ENCODE measurements at regions not wholly inside any gene's neighbourhood (a gene's known extent, or its start where the extent isn't known, plus 50 kb on each side); places are given as distances from the start of the nearest gene placed in this dataset.
"Not testable (repeated sequence)": the region's sequence is repeated elsewhere in the genome, so short reads cannot be mapped to it uniquely, and the experiment has no call there.

DNA sequence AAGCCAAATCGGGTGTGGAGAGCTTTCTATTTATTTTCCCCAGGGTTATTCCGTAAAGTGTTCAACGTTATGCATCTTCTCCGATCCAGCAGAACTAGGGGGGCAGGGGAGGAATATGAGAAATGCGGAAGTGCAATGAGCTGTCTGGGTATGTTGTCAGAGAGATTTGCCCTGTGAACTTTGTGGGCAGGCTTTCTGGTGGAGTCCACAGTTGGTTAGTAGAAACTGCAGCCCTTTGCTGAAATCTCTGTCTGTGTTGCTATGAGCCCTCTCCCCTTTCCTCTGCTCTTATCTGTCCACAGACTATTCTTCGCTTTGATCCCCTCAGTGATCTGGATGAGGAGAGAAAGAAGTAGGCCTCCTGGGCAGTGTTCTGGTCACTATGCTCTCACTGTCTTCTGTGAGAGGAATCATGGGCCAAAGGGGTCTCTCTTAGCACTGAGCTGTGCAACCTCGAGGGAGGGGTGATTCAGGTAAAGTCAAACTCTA is 158.9 kb upstream of the FUT9 start:
- intact Hi-C loops (cut with micrococcal nuclease), result no loop called here

DNA sequence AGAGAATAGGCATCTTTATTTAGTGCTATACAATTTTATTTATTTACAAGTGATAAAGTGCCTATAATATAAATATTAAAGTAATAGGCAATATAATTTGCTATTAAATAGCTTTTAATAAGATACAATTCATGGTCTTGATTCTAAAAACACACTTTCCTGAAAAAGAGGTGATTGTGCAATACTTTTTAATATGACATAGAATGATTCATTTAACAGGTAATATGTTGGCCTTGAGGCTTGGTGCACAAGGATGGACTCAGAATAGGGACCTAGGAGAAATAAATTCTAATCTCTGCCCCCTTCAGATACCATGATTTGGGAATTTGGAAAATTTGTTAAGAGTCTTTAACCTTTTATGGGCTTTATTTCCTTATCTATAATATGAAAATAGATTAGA is 149.9 kb upstream of the FUT9 start:
- intact Hi-C loops (cut with micrococcal nuclease), result loop anchor here (1.0 to 5.0 kb wide), 2 partner anchors 435 to 504 kb away; no protein-coding TSS in a partner anchor

DNA sequence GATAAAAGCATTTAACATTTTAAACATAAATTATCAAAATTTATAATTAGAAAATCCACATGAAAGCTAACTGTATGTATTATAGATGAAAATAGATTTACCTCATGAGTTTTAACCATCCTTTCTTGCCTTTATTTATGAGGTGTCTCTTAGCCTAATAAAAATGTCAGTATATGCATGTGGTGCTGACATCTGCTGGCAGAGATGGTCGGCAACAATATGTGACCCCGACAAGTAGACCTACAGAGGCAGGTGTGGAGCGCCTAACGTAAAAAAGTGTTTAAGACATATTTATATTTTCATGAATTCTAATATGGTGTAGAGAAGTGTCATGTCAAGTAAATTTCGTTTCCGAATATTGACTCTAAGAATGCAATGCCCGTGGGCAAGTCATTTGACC is 149.0 kb upstream of the FUT9 start:
- intact Hi-C loops (cut with micrococcal nuclease), result loop anchor here (1.0 to 5.0 kb wide), 2 partner anchors 435 to 504 kb away; no protein-coding TSS in a partner anchor

DNA sequence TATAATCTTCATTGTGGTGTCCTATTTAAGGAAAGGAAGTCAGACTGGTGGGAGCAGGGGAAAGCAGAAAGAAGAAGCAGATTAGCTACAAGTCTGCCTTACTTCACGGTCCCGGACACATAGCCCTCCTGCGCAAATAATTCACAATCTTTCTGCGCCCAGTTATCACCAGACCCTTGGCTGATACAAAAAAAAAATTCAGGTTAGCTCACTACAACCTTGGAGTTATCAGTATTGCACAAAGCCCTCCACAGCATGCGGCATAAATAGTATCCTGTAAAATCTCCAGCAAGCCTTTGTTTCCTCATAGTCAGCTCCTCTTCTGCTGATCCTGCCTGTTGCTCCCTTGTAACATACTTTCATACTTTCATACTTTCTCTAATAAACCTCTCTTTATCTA is 148.6 kb upstream of the FUT9 start:
- intact Hi-C loops (cut with micrococcal nuclease), result loop anchor here (5.0 kb wide), 1 partner anchor 505 kb away; no protein-coding TSS in a partner anchor

DNA sequence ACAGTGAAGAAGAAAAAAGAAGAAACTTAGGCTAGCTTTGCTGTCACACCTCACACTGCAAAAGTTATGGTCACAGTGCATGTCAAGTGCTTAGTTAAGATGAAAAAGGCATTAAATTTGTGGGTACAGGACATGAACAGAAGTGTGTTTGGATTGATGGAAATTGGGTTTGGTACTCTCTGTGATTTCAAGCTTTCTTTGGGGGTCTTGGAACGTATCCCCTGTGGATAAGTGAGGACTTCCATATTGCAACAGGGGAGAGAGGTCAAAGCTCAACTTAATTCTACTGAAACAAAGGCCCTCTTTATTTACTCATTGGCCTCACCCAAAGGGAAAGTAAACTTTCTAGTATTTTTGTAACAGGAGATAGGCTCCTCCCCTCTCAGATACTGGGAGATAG is 138.3 kb upstream of the FUT9 start:
- intact Hi-C loops (cut with micrococcal nuclease), result no loop called here

DNA sequence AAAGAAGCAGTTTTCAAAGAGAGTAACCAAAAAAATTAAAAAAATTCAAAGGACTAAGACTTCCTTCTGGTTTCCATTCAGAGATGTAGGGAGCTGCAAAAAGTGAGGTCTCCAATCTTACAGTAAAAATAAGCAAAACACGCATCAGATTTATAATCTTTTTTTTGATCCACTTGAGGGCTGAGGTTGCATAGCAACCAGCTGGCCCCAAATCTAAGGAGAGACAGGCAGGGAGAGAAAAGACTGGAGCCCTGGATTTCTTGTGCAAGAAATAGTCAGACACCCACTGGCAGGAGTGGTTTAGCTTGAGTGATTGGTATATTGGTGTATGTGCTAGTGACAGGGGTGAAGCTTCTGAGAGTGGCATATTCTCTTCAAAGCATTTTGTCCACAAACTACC is 135.9 kb upstream of the FUT9 start:
- intact Hi-C loops (cut with micrococcal nuclease), result no loop called here

DNA sequence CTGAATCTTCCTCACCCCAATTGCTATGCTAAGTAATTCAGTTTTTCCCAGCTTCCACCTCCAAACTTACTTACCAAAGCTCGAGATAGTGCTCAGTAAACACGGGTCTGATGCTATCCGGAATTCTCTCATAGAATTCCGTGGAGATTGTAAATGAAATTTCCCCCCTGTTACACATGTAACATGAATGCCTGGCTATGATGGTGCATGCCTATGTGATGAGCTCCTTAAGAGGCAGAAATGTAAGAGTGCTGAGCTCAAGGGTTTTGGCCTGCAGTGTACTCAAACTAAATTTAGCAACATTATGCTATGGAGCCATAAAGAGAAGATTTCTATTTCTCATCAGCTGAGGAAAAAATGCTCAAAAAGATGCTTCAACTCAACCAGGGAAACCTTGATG is 133.4 kb upstream of the FUT9 start:
- intact Hi-C loops (cut with micrococcal nuclease), result no loop called here

DNA sequence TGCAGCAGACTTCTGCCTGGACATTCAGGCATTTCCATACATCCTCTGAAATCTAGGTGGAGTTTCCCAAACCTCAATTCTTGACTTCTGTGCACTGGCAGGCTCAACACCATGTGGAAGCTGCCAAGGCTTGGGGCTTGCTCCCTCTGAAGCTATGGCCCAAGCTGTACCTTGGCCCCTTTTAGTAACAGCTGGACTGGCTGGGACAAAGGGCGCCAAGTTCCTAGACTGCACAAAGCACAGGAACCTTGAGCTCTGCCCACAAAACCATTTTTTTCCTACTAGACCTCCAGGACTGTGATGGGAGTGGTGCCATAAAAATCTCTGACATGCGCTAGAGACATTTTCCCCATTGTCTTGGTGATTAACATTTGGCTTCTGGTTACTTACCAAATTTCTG is 127.1 kb upstream of the FUT9 start:
- intact Hi-C loops (cut with micrococcal nuclease), result not testable (repeated sequence)

DNA sequence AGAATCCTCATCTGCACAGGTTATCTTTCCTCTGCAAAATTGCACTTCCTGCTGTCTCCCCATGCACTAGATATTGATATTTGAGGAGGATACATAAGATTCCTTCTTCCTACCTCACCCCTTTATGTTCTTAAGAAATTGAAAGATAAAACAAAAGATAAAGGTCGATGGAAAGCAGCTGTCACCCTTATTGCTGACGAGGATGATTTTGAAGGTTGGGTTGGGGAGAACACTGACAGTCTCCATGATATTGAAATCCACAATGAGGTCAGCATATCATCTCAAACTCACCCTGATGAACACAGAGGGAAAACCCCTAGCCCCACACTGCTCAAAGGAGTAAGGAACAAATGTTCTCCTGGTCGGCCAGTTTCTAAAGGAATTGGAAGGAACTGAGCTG is 110.6 kb upstream of the FUT9 start:
- intact Hi-C loops (cut with micrococcal nuclease), result no loop called here

DNA sequence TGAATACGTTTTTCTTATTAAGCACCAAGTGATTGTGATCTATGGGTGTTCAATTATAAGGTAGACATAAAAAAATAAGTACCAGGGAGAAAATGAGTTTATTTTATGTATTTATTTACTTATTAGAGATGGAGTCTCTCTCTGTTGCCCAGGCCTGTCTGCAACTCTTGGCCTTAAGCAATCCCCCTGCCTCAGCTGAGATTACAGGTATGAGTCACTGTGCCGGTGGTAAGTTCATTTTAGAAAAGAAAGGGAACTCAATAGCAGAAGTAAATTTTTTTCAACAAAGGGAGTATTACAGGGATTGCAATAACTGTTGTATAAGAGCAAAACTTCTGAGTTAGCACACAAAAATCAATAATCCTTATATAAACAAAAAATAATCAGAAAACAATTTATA is 98.7 kb upstream of the FUT9 start:
- intact Hi-C loops (cut with micrococcal nuclease), result no loop called here

DNA sequence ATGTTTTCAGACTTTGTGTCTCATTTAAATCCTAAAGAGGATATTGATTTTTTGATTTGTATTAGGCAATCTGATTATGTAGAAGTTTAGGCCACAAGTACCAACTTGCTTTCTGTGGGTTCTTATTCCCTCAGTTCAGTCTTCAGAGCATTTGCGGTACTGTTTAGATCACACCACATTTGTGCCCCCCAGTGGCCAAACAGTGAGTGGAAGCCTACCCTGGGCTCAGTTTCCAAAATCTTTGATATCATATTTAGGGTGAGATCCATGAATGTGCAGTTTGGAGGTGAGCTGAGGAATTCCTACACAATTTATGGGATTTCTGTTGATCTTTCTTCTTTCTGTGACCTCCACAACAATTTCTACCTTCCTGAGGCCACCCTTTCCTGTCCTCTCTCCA is 92.3 kb upstream of the FUT9 start:
- intact Hi-C loops (cut with micrococcal nuclease), result loop anchor here (2.0 kb wide), 1 partner anchor 493 kb away; no protein-coding TSS in a partner anchor

DNA sequence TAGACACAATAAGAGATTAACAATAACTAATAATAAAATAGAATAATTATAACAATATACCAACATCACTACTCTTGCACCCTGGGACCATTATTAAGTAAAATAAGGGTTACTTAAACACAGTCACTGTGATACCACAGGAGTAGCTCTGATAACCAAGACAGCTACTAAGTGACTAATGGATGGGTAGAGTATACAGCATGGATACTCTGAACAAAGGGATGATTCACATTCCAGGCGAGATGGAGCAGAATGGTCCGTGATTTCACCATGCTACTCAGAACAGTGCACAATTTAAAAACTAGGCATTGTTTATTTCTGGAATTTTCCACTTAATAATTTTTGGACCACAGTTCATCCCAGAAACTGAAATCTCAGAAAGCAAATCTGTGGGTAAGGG is 80.0 kb upstream of the FUT9 start:
- intact Hi-C loops (cut with micrococcal nuclease), result no loop called here

DNA sequence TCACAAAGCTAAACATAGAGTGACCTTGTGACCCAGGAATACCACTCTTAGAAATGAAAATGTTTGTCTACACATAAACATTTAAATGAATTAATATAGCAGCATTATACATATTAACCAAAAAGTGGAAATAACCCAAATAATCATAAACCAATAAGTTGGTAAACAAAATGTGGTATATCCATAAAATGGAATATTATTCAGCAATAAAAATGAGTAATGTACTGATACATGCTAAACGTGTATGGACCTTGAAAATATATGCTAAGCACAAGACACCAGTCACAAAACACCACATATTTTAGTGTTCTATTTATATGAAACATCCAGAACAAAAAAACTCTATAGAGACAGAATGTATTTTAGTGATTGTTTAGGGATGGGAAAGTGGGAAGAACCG is 68.9 kb upstream of the FUT9 start:
- intact Hi-C loops (cut with micrococcal nuclease), result no loop called here

DNA sequence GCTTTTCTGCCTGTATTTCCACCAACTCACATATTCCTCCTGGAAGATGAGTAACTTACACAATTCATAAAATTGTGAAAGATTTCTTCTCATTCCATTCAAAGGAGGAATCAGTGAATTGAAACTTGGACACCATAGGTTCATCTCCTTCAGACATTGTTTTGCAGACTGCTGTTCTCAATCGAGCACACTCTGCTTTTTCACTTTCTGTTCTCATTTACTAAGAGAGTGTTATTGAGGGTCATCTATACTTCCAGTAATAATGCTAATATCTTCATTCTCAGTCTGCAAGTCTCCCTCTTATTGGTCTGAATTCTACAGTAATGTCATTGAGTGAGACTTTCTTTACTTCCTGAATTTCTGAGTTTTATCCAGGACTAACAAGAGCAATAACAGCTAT is 67.5 kb upstream of the FUT9 start:
- intact Hi-C loops (cut with micrococcal nuclease), result no loop called here

DNA sequence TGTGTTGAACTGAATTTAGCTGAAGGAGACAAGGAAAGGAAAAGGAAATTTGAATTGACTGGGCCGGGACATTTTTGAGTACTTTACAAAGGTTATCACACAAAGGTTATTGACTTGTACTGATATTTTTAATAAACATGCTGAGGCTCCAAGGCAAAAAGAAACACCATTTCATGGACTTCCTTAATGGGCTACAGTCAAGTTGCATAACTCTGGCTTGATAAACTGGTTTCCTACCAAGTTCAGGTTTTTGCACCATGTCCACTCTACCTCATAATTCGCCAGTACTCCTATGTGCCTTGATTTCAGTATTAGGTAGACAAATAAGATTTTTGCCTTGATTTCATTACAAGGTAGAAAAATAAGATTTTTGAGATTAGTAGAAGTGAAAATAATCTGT is 65.8 kb upstream of the FUT9 start:
- intact Hi-C loops (cut with micrococcal nuclease), result no loop called here

DNA sequence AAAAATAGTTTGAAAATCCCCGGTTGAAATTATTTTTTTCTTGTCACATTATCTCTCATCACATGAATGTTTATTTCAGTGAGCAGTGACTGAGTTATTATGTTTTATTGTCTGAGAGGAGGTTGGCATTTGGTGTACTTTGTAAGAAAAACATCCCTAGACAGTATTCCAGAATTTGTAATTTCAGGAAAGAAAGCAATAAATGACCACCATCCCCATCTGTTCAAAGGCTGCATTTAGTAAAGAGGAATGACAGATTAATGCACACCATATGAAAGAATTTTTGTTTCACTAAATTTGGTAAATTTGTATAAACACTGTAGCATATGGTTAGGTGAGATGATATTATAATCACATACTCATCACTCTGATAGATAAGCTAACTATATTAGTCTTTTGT is 57.1 kb upstream of the FUT9 start:
- intact Hi-C loops (cut with micrococcal nuclease), result no loop called here

DNA sequence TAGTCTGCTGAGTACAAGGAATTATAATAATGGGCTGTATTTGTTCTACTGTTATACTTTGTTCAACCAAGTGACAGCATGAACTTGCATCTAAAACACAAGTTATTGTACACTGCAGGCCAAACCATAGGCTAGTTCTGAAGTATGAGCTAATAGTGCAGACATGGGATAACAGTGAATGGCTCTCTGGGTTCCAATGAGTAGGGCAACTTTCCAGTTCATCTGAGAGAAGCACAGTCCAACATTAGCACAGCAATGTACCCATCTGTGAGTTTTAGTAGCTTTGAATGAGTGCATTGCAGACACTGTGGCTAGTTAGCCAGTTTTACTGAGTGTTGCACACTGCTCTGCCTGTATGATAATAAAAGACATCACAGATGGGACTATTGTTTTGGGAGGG is 56.5 kb upstream of the FUT9 start:
- intact Hi-C loops (cut with micrococcal nuclease), result no loop called here
